Left kidney (tissue), 1 donor: ENCODE measurements at regions not wholly inside any gene's neighbourhood (a gene's known extent, or its start where the extent isn't known, plus 50 kb on each side); places are given as distances from the start of the nearest gene placed in this dataset.

Experiments used
- DNase-seq: peaks from one replicate; pipeline ENCODE4 v3.0.0-alpha.2; 2013

- DNase-seq, result no peak
Observed at GRCh38 chr3:72134989-72135451, 350.1 kb upstream of the PROK2 start.

GRCh38 chr3:72133329-72134011, 348.5 kb upstream of the PROK2 start:
- no peak for DNase-seq

- DNase-seq, result no peak
Observed at GRCh38 chr3:72131899-72132298, 347.0 kb upstream of the PROK2 start.

GRCh38 chr3:72130565-72130964, 345.6 kb upstream of the PROK2 start:
- no peak for DNase-seq

- DNase-seq, result no peak
Observed at GRCh38 chr3:72129501-72130094, 344.6 kb upstream of the PROK2 start.

- no peak for DNase-seq
Observed at GRCh38 chr3:72128921-72129320, 344.0 kb upstream of the PROK2 start.

- DNase-seq, result no peak
Observed at GRCh38 chr3:72127844-72128243, 342.9 kb upstream of the PROK2 start.

GRCh38 chr3:72127224-72127612, 342.3 kb upstream of the PROK2 start:
- no peak for DNase-seq

- DNase-seq, result no peak
Observed at GRCh38 chr3:72126441-72127223, 341.7 kb upstream of the PROK2 start.

GRCh38 chr3:72123908-72124441, 339.0 kb upstream of the PROK2 start:
- no peak for DNase-seq

GRCh38 chr3:72120806-72121778, 336.1 kb upstream of the PROK2 start:
- DNase-seq, result no peak

- no peak for DNase-seq
Observed at GRCh38 chr3:72120039-72120438, 335.1 kb upstream of the PROK2 start.

GRCh38 chr3:72118628-72119027, 333.7 kb upstream of the PROK2 start:
- DNase-seq, result no peak

GRCh38 chr3:72116226-72116625, 331.3 kb upstream of the PROK2 start:
- no peak for DNase-seq

- DNase-seq, result no peak
Observed at GRCh38 chr3:72115307-72115706, 330.4 kb upstream of the PROK2 start.

GRCh38 chr3:72114773-72115172, 329.8 kb upstream of the PROK2 start:
- DNase-seq, result no peak

- DNase-seq, result no peak
Observed at GRCh38 chr3:72113964-72114363, 329.0 kb upstream of the PROK2 start.

GRCh38 chr3:72113564-72113963, 328.6 kb upstream of the PROK2 start:
- no peak for DNase-seq

- DNase-seq, result no peak
Observed at GRCh38 chr3:72112435-72112834, 327.5 kb upstream of the PROK2 start.

- DNase-seq, result no peak
Observed at GRCh38 chr3:72111265-72112205, 326.6 kb upstream of the PROK2 start.
